ENCODE measurements at regions not wholly inside any gene's neighbourhood (a gene's known extent, or its start where the extent isn't known, plus 50 kb on each side); places are given as distances from the start of the nearest gene placed in this dataset.

DNA sequence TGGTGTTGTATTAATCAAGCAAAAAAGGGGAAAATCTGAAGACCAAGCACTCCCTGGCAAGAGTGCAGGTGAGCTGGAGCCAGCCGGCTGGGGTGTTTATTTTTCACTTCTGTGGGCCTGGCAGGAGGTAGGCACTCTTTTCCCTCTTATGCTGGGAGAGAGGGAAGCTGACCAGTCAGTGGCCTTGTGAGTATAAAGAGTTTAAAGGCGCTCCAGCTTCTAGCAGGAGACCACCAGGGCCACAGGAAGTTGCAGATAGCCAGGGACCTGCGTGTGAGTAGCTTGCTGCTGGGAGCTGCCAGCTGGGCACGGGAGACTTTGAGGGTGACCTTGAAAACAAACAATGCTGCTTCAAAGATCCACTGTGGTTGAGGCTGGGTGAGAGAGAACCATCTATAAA, 217.4 kb upstream of the PWP1 start:
- no peak for DNase-seq (ENCODE audit: low read depth in 2 of 2)

DNA sequence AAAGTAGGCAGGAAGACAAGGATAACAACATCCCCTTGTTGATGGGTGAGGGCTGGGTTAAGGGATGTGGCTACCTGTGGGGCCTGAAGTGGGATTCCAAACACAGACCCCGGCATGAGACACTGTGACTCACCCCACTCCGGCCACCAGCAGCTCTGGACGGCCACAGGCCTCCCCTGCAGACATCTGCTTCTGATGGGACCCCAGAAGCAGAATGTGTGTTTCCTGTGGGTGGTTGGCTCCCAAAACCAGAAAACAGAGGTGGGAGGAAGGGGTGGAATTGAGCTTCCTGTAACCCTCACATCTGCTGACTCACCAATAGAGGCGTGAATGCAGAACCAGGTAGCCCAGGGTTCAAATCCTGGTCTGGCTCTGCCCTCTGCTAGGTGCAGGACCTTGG, 216.6 kb upstream of the PWP1 start:
- no peak for DNase-seq (ENCODE audit: low read depth in 2 of 2)

DNA sequence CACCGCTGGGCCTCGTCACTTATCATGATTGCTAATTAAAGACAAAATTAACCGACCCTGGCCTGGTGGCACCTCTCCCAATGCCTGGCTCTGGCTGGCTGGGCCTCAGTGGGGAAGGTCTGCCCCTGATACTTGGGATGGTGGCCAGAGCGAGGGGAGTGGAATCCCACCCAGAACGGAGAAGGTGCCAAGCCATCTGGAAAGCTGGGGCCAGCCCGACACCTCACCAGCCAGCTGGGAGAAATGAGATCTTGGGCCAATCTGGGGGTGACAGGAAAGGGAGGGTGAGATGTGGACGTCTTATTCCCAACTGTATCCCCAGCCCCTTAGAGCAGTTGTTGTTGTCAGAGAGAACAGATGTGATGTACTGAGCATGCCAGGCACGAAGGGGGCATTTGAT, 215.0 kb upstream of the PWP1 start:
- no peak for DNase-seq (ENCODE audit: low read depth in 2 of 2)

DNA sequence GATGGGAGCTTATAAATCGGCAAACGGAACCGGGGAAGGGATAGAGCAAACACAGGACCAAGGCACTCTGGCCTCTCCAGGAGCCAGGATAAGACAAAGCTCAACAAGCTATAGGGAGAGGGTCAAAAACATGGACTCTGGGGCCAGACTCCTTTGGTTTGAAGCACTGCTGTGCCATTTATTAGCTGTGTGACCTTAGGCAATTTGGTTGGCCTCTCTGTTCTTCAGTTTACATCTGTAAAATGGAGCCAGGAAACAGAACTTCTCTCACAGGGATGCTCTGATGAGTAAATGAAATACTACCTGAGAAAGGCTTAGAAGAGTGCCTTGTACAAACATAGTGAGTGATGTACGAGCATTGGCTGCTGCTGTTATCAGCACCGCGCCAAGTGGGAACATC, 213.3 kb upstream of the PWP1 start:
- DNase-seq (ENCODE audit: low read depth in 2 of 2) = no peak

DNA sequence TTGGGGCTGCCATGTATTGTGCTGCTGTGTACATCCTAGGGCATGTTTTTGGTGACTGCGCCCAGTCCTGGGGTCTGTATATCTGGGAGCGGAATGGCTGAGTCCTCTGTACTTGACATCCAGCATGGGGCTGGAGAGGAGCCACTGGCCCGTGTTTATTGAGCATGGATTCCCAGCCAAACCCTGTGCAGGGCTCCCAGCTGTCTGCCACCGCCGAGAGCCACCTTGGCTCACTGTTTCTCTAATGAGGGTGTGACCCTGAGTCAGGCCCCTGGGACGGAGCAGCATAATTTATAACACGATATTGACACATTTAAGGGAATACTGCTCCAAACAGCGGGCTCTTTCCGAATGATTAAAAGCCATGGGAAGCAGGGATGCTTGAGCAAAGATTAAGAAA, 211.5 kb upstream of the PWP1 start:
- DNase-seq (ENCODE audit: low read depth in 2 of 2) = no peak

DNA sequence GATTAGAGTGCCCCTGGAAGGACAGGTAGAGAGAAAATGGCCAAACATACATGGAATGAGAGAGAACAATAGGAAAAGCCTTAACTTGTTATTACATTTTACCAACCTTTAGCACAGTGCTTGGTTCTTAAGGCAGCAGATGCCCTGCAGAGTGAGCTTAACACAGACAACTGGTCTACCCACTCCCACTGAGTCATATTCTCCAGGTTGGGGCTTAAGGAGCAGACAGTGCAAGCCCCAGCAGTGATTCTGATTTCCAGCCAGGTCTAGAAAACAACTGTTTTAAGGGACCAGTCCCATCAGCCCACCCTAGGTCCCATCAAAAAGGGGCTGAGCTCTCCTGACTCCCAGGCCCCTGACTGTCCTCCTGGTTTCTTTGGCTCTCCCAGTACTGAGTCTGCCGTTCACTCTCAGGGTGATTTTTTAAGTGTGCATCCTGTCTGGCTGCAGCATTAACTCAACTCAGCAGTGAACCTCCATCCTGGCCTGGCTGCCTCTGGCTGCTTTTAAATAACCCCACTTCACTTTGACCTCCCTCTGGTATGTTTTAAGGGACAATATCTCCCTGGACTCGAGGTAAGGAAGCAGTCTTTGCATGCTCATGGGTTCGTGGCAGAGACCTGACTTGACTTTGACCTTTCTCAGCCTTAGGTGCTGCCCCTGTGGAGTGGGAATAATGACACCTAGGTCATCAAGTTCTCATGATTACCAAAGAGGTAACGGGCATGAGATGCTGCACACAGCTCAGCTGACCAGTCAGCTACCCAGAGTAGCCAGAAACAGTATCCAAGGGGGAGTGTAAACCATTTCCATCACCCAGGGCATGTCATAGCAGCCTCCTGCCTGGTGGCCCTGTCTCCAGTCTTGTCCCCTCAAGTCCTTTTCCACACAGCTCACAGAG, 210.7 kb upstream of the PWP1 start:
- DNase-seq (ENCODE audit: low read depth in 2 of 2) = peak in 1 of 2 donors; percentile 15

DNA sequence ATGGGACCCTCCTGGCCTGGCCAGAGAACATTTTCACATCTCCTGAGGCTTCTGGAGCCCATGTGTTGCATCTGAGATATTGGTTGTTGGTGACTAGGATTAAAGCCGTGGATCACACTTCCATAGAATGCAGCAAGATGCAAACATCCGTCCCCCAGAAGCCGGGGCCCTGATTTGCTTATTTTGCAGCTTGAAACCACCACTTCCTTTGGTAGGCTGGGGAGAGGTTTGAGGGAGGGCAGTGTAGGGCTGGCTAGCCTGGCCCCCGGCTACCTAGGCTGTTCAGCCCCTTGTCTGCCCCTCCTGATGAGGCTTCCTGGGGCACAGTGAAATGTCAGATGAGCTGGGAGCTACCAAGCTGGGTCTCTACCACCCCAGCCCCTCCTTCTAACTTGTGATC, 209.7 kb upstream of the PWP1 start:
- DNase-seq (ENCODE audit: low read depth in 2 of 2) = no peak

DNA sequence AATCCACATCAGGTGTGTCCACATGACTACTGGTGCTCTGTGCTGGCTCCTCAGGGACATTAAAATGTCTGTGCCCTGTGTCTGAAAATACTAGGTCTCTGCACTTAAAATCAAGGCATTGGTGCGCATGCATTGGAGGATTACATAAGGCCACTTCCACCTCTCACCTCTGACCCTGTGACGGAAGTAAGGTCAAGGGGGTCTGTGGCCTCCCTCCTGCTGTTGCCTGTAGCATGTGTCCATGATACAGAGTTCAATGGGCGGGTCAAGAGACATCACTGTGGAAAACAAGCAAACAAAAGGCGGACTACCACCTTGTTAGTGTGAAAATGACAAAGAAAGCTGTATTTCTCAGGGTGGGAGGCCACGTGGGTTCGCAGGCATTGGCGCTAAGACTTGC, 208.6 kb upstream of the PWP1 start:
- DNase-seq (ENCODE audit: low read depth in 2 of 2) = no peak

DNA sequence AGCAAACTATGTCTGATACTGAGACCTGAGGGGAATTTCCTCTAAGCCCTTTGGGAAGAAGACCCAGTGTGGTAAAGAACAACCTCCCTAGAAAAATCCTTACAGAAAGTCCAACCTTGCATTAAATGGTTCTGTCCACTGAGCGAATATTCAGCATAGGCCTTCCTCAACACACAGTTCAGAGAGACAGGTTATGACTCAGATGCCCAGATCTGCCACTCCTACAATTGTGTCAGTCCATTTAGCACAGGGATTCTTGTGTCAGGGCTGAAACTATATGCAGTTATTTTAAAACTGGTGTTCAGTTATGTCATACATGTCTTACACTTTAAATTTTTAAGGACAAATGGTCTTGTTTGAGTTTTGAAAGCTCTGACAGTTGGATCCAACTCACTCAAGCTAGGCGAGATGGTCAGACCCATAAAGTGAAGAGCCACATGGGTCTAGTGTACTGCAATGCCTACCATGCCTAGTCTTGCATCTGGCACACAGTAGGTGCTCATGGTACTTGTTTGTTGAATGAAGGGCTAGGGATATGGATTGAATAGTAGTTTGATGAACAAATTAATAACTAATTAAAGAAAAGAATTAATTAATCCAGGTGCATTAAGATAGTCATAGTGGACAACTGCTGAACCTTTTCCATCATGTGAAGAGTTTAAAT, 207.5 kb upstream of the PWP1 start:
- no peak for DNase-seq (ENCODE audit: low read depth in 2 of 2)

DNA sequence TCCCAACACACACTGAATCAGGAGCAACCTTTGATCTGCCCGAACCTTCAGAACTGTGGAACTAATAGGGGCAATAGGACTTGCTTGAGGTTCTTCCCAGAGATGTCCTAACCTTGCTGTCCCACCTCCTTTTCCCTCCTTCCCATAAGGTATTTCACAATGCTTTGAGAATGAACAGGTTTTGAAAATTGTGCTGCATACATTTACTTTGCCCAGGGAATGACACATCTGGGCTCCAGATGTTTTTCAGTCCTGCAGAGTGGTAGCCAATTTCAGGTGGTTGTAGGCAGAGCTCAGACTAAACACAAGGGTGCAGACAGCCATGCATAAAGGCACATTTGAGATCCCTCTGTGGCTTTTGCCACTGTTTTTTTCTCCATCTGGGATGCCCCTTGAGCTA, 206.7 kb upstream of the PWP1 start:
- DNase-seq (ENCODE audit: low read depth in 2 of 2) = no peak

DNA sequence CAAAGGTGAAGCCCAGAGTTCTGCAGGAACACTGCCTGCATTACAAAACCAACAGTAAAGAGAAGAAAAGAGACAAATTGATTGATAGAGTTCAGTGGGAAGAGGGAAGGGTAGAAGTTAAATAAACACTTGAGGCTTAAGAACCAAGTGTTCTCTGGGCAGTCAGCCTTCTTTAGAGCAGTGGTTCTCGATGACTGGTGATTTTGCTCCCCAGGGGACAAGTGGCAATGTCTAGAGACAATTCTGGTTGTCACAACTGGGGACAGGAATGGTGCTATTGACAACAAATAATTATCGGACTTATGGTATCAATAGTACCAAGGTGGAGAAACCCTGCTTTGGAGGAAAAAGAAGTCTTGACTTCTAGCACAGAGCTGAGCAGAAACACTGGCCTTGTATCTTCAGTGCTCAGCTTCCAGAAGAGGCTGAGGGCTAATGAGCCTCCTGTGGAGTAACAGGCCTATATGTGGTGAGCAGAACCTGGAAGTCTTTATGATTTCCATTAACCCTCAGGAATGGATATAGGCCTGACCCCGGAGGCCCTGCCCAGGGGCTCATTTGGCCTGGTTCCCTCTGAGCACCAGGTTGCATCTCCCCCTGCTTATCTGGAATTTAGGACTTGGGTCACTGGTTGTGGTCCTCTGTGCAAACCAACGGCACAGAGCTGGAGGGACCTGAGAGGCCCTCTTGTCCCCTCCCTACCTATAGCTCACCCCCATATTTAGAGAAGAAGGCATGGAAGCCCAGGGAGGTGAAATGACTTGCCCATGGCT, 204.6 kb upstream of the PWP1 start:
- no peak for DNase-seq (ENCODE audit: low read depth in 2 of 2)

DNA sequence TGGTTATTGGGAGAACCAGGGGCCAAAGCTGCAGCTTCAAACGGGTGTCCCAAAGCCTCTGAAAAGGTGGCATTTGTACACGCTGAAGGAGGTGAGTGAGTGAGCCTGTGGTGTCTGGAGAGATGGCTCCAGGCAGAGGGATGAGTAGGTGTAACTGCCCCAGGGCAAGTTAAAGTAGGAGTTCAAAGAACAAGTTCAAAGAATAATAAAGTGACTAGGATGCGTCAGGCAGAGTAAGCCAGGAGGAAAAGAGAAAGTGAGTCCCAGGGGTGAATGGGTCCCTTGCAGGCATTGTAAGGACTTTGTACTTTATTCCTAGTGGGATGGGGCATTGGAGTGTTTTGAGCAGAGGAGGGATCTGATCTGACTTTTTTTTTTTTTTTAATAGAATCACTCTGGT, 201.4 kb upstream of the PWP1 start:
- DNase-seq (ENCODE audit: low read depth in 2 of 2) = no peak

DNA sequence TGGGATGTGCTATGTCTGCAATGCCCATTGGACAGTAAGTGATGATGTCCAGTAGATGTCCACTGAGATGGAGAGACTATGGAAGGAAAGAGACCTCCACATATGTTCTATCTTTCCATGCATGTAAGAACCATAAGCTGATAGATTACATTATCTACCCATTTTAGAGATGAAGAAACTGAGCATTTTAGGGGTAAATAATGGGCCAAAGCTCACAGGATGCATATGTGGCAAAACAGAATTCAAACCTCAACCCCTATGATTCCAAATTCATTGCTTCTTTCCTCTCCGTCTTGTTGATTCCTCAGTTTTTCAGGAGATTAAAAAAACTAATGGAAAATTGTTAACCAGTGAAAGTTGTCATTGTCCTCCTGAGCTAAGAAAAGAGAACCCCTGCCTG, 200.7 kb upstream of the PWP1 start:
- DNase-seq (ENCODE audit: low read depth in 2 of 2) = no peak

DNA sequence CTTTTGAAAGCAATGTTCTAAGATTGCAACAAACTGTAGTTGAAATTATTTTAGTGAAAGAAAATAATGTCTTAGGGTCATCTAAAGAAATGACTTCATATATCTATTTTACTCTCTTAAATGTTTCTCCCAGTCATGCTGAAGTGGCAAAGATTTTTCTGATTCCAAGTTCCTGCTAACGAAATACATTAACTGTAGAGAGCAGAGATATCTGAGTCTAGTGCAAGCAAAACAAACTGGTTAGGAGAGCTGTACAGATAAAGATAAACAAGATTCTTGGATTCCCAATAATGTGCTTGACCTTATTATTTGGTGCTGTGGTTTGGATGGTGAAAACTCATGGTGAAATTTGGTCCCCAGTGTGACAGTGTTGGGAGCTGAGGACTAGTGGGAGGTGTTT, 199.9 kb upstream of the PWP1 start:
- DNase-seq (ENCODE audit: low read depth in 2 of 2) = no peak

DNA sequence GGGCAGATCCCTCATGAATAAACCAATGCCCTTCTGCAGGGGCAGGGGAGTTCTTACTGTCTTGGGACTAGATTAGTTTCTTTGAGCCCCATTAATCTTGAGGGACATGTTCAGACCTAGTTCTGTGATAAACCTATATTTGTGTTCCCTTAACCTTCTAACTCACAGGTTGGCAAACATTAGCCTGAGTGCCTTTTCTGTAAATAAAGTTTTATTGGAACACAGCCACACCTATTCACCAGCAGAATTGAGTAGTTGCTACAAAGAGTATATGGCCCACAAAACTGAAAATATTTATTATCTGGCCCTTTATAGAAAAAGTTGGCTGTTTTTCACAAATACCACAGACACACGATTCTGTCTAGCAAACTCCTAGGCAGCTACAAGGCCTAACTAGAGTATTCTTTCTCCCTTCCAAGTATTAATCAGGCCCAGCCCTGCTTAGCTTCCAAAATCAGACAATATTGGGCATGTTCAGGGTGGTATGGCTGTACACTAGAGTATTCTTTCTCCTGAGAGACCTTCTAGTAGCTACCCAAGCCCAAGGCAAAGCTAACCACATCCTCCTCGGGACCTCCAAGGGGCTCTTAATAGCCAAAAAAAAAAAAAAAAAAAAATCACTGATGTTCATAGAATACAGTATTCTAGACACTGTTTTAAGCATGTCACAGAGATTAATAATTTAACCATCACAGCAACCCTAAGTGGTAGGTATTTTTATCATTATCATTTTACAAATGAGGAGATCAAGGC, 199.3 kb upstream of the PWP1 start:
- DNase-seq (ENCODE audit: low read depth in 2 of 2) = no peak

DNA sequence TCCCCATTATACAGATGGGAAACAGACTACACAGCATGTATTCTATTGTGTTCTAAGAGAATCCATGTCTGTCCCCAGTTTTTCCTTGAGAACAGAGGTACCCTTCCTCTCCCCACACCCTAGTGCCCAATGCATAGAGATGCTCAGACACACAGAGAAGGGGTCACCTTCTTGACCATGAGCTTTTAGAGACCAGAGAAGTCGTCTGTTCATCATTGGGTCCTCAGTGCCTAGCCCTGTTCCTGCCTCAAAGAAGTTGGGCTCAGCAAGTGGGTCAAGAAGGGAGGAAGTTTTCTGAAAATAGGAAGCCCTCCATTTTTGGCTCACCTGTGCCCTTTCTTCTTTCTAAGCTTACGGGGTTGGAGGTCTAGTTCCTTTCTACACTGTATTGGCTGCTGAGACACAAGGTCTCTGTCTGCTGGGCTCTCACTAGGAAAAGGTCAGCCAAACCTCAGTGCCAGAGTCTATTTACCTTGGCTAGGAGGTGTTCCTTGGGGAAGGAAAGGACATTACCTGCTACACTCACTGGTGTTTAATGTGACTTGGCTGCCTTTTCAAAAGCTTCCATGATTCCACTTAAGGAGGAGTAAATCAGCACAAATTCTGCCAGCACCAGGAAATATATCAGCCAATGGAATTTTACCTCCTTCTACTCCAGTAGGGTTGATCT, 198.5 kb upstream of the PWP1 start:
- no peak for DNase-seq (ENCODE audit: low read depth in 2 of 2)

DNA sequence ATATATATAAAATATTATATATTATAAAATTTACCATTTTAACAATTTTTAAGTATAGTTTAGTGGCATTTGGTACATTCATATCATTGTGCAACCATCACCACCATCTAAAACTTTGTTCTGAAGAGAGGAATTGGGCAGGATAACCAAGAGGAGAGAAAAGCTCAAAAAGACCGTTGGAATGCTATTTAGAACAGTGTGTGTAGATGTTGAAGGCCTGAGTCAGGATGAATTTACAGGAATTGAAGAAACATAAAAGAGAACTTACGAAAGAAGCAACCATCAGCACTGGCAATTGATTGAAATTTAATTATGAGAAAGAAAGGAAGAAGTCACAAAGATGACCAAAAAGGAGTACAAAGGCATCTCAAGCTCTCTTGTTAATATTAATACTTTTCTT, 196.9 kb upstream of the PWP1 start:
- no peak for DNase-seq (ENCODE audit: low read depth in 2 of 2)

DNA sequence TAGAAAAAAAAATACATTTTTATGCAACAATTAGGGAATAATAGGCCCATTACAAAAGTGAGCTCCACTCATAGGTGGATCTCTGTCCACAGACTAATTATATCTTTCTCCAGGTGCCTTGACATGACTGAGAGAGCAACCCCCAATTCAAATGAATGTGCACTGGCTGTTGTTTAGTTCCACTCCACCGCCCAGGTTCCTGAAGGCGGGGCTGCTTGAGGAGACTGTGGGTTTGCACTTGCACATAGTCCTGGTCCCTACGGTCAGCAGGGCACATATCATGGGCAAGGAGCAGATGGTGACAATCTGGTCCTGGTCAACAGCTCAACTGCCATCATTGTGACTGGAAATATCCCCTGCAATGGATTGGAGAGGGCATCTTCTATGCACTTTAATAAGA, 195.6 kb upstream of the PWP1 start:
- no peak for DNase-seq (ENCODE audit: low read depth in 2 of 2)

DNA sequence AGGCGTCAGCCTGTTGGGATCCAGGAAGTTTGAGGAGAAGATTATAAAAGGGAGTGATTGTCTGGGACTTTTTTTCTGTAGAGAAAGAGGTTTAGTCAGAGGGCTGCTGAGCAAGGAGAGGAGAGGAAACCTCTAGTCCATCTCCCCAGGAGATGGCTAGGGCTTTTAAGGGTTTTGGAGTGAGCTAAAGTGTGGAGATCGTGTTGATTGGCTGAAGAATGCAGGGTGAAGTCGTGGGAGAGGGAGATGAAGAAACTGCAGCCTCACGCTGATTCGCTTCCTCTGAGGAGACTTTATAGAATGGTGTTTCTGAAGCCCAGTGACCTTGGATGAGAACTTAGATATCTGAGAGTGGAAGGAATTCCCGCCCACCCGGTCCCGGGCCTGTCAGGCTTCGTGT, 193.7 kb upstream of the PWP1 start:
- DNase-seq (ENCODE audit: low read depth in 2 of 2) = no peak

DNA sequence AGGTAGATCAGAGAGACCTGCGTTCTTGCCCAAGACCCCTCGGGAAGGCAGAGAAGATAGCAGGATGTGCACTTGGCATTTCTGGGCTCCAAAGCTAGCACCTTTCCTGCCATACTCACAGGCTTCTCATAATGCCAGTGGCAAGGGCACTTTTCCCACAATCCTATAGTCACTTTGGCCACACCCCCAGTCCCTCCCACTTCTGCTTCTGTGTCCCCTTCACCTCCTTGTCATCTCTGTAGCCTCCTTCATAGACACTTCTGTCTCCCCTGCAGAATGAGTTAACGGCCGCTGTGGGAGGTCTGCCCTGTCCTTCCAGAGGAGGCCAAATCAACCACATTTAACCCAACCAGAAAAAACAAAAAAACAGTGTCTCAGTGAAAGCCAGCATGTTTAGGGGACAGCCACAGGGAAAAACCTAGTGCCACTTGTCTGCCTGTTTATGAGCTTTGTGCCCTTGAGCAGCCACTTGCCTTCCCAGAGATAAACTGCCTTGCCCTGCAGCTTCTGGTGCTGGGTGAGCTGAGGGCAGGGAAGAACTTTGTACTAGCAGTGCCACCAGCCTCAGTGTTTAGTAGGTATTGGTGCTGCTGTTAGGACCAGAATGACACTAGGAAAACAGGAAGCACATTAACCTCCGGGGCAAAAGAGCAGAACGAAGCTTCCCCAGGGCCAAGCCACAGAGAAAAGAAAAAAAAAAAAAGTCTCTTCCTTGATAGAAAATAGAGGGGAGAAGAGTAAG, 193.0 kb upstream of the PWP1 start:
- no peak for DNase-seq (ENCODE audit: low read depth in 2 of 2)

DNA sequence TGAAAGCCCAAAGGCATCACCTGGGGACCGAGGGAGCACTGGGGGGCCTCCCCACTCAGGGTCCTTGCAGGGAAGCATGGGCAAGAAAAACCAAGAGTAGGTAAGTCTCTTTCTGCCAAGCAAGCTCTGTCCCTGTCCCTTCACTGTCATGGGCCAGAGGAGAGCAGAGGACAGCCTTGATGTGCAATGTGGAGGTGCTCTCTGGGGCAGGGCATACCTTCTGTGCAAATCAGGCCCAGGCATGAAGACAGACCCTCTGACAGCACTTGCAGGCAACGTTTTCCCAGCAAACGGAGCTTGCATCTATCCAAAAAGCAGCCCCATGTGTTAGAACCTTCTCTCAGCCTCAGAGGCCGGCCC, 192.5 kb upstream of the PWP1 start:
- DNase-seq (ENCODE audit: low read depth in 2 of 2) = no peak
